HG03108 (cell line): ENCODE measurements at regions not wholly inside any gene's neighbourhood (a gene's known extent, or its start where the extent isn't known, plus 50 kb on each side); places are given as distances from the start of the nearest gene placed in this dataset.

ENCODE experiments used
- ATAC-seq: cut with Tn5 transposase; IDR thresholded peaks from one replicate; pipeline ENCODE4 v1.9.1; 2021; ENCODE audit warnings: moderate library complexity; ENCODE audit not compliant: unreplicated experiment

DNA sequence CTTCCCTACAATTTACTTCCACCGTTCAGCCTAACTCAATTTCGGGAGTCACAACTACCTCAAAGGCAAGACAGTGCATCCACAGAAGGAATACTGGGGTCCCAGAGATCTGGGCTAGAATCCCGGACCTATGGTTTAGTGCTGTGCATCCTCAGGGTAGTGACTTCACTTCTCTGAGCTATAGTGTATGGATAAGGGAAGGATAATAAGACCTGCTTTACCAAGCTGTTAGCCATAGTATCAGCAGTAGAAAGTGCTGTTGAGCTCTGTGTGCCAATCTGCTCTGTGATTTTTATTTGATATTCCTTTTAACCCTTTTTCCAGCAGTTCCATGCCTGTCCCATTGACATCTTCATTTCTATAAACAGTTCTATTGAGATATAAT lies 1044.3 kb downstream of the BCL11B start:
- no peak for ATAC-seq

DNA sequence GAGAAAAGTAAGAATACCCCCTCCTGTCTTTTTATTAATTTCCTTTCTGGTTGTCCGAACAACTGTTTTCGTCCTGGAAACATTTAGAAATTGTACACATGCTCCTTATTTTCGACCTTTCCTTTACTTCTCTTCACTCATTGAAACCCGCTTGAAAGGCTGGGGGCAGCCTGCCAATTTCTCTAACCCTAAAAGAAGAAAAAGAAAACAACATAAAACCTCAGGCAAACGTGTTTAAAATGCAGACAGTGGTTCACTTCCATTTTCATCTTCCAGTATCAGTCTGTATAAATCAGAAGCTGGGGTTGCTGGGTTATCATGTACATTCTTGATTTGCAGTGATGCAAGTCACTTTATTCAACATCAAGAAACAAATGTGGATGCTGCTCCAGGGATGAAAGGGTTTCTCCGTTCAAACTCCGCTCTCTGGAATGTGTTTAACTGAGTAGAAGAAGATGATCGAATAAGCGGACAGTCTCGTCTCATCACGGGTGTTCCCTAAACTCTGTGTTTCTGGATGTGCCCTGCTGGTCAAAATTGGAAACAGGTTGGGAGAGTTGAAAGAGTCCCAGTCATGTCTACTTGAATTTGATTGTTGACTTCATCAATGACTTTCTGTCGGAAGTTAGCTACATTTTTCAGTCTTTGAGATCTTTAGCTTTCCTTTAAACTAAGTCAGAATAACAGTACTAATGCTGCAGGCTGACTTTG lies 1042.2 kb downstream of the BCL11B start:
- ATAC-seq: no peak

DNA sequence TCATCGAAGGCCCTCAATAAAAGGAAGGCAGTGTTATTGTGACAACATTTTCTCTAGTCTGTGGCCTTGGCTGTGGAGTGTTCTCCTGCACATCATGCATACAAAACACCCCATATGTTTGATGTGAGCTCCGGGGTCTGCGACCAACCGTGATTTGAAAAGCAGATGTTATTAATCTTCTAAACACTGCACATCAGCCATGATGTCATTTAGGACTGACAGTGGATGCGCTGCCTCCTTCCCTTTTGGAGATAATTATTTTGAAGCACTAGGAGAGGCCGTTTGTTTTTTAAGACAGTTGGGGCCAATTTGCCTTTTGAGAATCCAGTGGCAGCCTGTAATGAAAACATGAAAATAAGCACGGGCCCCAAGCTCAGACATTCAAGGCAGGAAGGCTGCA lies 1041.6 kb downstream of the BCL11B start:
- no peak for ATAC-seq

DNA sequence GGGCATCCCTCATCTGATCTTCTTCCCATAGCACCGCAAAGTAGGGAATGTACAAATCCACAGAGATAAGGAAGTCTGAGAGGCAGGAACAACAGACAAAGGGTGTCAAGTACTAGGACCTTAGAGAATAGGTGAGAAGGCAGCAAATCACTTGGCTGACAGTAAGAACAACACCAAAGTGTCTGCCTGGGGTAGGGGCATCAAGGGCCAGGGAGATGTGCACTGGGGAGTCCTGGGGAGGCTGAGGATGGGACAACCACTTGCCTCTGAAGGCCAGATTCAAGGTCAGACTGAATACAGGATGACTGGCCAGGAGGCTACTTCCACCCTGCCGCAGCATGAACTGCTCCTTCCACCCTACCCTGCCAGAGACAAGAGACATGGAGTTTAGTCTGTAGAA lies 1040.8 kb downstream of the BCL11B start:
- ATAC-seq: no peak

DNA sequence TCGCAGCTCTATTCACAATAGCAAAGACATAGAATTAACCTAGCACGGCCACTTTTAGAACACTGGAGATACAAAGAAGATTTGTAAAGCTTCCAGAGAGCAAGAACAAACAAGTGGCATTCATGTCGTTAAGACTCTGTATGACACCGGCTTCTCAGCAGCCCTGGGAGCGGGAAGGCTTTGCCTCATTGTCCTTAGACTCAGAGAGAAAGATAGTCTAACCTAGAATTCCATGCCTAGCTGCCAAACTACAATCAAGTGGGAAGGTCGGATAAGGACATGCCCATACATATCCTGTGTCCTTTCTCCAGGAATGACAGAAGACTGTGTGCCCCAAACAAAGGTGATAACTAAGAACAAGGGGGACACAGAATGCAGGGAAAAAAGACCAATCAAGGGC lies 1038.3 kb downstream of the BCL11B start:
- ATAC-seq: no peak

DNA sequence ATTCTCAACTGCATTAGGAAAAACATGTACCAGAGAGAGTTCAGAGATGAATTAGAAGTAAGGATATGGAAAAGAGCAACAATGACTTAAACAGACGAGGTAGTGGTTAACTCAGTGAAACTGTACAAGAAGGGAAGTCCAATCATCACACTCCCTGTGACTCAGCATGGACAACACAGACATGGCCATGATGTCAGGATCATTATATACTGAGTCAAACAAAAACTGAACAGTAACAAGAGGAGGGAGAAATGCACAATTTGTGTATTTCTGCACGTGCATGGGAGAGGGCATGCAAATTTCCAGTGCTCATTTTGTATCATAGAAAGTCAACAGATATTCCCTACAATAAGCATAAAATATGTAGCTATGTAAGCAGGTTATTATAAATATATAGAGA lies 1037.8 kb downstream of the BCL11B start:
- ATAC-seq: no peak

DNA sequence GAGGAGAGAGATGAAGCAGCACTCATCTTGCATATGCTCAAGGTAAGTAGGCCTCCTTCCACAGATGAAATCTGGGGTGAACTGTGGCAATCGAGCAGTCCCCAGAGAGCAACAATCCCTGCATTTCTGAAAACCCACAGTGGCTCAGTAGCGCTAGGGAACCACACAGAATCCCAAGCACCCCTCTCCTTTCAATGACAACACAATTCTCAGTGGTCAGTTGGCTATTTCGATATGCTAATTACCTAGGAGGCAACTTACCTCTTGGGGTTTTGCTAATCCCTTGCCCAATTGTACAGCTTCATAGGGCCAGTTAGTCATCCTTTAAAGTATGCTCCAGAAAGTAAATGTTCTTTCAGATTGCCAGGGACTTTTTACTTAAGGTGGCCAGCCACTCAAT lies 1035.7 kb downstream of the BCL11B start:
- no peak for ATAC-seq

DNA sequence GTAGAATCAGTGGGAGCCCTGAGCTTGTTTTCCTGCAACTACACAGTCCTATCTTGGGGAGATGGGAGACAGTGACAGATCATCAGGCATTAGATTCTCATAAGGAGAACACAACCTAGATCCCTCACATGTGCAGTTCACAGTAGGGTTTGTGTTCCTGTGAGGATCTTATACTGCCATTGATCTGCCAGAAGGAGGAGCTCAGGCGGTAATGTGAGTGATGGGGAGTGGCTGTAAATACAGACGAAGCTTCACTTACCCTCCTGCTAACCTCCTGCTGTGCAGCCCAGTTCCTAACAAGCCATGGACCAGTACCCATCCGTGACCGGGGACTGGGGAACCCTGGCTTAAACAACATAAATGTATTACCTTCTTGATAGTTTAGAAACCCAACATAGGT lies 1034.1 kb downstream of the BCL11B start:
- no peak for ATAC-seq

DNA sequence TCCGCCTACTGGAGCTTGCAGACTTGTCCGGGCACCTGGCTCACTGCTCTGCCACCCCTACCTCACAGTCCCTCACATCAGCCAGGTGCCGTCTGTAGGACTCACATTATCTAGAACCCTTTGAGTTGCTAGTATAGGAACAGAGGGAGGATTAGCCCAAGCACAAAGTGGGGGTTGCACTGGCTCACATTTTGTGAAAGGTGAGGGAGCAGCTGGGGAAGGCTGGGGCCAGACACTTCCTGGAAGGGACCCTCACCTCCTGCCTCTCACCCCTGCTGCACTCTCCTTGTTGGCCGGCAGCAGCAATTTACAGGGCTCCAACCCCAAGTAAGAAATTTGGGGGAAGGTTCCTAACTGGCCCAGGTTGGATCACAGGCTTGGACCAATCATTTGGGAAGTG lies 1031.6 kb downstream of the BCL11B start:
- ATAC-seq: no peak

DNA sequence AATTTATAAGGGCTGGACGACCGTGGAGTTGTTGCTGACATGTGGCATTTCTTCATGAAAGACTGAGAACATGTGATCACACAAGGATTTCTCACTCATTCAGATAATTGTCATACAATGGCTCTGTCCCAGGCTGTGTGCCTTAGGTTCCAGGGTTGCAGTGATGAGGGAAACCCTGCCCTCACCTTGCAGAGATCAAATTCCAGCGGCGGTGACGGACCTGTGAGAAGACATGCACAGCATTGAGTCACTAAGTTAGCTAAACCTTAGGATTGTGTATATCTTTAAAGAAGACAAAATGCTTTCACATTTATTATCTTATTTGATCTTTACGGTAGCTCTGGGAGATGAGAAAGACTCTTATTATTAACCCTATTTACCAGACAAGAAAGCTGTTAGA lies 1029.1 kb downstream of the BCL11B start:
- no peak for ATAC-seq

DNA sequence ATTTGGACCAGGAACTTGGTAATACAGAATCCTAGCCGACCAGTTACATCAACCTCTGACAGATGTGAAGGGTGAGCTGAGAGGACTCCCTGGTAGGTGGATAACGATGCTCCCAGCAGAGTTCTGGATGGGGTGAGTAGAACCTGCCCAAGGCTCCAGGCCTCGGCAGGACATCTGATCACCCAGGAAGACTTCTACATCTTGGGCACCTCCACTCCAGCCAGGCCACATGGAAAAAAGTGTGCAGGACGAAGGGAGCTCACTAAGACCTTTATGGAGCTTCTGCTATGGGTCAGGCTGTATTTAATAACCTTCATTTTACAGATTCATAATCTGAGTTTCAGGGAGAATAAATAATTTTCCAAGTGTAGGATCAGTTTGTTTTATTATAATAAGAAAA lies 1028.7 kb downstream of the BCL11B start:
- no peak for ATAC-seq

DNA sequence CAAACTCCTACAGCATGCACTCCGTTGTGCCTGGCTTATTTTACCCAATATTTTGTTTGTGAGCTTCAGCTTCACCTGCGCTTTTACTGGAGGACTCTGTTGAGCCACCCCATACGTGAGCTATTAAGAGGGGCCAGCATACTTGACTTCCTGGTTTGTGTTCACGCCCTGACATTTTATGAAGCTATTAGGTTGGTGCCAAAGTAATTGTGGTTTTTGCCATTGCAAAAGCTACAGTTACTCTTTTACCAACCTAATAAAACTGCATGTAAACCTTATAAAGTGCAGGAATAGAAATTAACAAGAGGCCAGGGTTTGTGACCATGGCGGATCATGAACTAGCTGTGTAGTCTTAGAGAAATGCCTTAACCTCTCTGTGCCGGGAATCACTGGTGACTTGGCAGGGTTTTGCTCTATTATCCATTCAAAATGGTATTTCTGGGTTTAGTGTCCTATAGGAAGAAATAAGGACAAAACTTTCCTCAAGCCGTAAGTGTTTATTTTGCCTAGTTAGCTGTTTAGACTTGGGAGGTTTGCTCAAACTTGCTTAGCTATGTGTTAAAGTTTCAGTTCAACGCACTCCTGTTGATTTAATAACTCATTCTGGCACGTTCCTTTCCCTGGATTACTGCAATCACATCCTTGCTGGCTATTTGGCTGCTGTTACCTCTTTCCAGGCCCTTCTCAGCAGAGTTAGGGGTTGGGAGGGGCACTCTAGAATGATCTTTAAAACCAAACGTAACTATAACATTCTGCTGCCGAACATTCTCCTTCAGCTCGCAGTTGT lies 1027.6 kb downstream of the BCL11B start:
- no peak for ATAC-seq

DNA sequence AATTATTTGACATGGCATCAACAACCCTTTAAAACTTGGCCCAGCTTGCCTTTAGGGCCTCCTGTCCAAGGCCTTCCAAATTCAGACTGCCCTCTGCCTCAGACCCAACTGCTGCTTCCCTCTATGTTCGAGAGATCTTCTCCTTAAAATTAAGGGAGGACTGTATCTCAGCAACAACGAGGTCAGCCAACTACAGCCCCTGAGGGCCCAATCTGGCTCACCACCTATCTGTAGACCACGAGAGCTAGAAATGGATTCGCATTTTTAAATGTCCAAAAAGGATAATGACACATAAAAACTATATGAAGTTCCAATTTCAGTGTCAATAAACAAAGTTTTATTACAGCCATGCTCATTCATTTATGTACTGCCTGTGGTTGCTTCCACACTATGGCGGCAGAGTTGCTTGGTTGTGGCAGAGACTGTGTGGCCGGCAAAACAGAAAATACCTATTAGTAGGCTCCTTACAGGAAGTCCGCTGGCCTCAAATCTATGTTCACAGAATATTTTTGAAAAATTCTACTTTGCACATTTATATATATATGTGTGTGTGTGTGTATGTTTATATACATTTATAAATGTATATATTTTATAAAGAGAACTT lies 1026.9 kb downstream of the BCL11B start:
- no peak for ATAC-seq

DNA sequence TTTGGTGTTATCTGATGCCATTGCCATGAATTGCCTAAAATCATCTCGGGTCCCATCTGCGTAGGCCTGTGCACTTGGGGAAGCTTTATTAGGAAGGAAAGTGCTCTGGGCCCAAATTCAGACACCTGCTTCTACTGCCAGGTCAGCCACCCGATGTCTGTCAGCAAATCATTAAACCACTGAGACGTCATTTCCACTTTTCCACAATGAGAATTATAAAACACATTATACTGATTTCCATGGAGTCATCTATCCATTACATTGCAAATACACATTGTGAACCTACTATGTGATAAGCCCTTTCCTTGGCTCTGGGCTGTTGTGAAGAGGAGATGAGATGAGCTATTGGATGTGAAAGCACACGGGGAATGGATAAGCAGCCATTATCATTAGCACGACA lies 1022.9 kb downstream of the BCL11B start:
- ATAC-seq: no peak

DNA sequence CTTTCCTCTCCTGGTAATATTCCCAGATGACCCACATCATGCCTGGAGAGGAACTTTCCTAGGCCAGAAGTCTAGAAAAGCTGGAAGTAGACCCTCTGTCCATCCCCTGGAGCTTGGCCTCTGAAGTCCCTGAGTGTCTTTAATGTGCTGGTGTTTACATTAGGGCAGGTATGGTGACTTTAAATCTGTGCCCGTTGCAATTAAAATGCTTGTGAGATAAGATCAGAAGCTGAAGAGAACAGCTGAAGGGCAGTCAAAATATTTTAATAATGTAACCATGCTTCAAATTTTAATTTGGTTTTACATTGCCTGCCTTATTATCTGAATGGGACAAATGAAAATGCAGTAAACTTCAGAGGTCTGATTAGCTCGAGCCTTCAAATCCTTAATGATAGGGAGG lies 1022.5 kb downstream of the BCL11B start:
- no peak for ATAC-seq

DNA sequence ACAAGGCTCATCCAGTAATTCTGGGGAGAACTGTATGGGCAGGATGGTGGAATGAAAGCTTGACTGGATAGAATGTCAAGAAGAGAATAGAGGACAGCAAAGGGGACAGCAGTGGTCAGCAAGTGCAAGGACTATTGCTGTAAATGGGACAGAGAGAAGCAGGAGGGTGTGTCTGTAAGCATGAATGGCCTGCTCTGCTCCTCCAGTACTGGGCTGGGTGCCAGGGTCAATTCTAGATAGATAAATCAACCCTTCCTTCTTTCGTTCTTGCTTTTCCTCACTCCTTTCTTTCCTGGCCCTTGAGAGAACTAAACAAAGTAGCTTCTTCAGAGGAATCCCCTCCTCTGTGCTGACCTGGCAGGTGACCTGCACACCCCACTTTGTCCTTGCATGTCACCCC lies 1019.2 kb downstream of the BCL11B start:
- no peak for ATAC-seq

DNA sequence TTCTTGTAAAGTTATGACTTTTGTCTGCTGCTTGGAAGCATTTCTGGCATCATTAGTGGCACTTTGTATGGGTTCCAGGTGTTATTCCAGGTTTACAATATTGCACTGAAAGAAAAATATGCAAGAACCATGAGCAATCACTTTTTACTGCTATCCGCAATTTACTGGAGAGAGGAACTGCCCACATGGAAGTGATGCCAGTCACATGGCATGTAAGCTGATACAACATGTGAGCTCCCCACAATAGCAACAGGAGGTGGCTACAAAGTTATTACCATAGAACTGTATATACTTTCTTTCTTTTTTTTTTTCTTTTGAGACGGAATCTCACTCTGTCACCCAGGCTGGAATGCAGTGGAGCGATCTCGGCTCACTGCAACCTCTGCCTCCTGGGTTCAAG lies 1012.1 kb downstream of the BCL11B start:
- no peak for ATAC-seq

DNA sequence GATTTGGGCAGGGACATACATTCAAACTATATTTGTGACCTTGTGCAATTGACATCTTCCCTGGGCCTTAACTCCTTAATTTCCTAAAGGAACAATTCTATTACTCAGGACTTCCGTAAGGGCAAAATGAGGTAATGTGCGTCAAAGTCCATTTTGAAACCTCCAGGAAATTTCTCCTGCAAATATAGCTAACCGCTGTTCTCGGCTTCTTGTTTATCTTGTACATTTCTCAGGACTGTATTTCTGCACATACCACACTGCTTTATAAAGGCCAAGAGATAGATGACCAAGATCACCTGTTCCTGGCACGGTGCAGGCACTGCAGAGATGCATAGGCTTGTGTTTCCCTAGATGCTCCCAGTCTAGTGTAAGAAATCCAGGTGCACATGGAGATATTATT lies 1009.4 kb downstream of the BCL11B start:
- no peak for ATAC-seq

DNA sequence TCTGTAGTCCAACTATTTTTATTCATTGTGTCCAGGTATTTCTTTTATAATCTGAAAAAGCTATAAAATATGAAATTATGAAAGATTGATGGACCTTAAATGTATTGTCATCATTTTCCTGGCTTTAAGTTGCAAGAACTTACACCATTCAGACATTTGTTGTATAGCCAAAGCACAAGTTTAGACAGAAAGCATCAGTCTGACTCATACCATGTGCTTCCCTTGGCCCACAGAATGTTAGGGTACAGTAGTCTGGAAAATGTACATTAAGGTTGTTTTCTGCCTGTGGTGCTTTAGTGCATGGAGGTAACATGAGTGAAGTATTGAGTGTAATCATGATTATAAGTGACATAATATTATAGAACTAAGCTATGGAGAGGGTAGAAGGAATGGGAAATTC lies 1002.5 kb downstream of the BCL11B start:
- ATAC-seq: no peak

DNA sequence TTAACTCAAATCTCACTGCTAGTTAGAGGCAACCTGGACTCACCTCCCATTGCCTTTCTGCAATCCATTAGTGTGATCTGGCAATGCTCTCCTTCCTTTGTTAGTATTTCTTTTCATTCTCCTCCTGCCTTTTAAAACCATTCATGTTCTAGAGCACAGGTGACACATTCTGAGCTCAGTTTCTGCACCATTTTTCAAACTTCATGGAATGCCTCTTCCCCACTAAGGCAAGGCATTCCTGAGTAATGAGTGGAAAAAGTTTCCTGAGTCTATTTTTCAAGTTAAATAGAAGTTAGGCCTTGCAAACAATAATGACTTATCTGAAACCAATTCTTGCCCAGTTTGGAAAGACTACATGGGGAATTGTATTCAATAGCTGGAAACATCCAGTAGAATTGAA lies 1001.8 kb downstream of the BCL11B start:
- ATAC-seq: no peak

DNA sequence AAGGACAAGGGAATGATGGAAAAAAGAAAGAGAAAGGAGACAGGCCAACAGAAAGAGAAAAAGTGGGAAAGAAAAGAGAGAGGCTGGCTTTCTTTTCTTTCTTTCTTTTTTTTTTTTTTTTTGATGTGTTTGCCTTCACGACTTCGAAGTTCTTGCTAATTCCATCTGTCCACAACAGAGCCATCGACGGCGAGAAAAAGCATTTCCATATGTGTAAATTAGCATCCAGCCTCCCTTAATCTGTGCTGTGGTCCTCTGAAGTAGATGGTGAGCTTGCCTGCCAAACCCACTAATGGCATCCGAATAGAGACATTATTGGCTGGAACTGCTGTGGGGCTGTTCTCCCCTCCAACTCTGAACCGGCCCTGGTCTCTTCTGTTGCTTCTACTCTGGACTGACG lies 997.4 kb downstream of the BCL11B start:
- no peak for ATAC-seq

DNA sequence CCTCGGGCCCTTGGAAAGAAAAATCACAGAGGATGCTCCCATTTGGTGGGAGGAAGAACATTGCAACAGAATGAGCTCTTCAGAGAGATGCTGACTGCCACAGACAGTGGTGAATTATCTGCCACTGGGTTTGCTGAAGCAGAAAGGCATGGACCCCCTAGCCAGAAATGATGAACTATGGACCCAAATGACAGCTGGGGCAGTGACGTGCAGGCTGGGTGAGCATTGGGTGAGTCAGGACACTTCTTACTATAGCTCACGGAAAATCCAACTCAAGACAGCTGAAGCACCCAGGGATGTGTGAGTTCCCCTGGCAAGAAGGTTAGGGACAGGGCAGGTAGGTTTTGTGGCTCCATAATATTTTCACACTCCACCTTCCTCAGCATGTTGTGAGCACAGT lies 993.2 kb downstream of the BCL11B start:
- no peak for ATAC-seq
